ENCODE measurements at regions not wholly inside any gene's neighbourhood (a gene's known extent, or its start where the extent isn't known, plus 50 kb on each side); places are given as distances from the start of the nearest gene placed in this dataset.
"Not testable (repeated sequence)": the region's sequence is repeated elsewhere in the genome, so short reads cannot be mapped to it uniquely, and the experiment has no call there.

- ATAC-seq (no peak), DNase-seq (no peak)
- H3K27ac ChIP-seq, result no peak overlapping the region
- H3K4me1 ChIP-seq, result no peaks in the 10 kb centered on the region
- no peak overlapping the region for H3K4me3 ChIP-seq
- WGBS, 3 donors, result 42 to 50% (median 50%) methylated on average over 2 of the region's 2 CpGs
- TF ChIP-seq, protein P1, sequence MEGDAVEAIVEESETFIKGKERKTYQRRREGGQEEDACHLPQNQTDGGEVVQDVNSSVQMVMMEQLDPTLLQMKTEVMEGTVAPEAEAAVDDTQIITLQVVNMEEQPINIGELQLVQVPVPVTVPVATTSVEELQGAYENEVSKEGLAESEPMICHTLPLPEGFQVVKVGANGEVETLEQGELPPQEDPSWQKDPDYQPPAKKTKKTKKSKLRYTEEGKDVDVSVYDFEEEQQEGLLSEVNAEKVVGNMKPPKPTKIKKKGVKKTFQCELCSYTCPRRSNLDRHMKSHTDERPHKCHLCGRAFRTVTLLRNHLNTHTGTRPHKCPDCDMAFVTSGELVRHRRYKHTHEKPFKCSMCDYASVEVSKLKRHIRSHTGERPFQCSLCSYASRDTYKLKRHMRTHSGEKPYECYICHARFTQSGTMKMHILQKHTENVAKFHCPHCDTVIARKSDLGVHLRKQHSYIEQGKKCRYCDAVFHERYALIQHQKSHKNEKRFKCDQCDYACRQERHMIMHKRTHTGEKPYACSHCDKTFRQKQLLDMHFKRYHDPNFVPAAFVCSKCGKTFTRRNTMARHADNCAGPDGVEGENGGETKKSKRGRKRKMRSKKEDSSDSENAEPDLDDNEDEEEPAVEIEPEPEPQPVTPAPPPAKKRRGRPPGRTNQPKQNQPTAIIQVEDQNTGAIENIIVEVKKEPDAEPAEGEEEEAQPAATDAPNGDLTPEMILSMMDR (IDR thresholded peaks at IDR 0.05), result no peak
- H3K36me3 ChIP-seq (ENCODE audit: insufficient read depth in 1 of 2, low read depth in 1 of 2), result no peaks in the 10 kb centered on the region
- no peaks in the 10 kb centered on the region for H3K27me3 ChIP-seq (ENCODE audit: insufficient read depth in 3 of 3, low read length in 2 of 3)
- intact Hi-C loops (cut with DNase I), result no loop called here
- no peaks in the 10 kb centered on the region for H3K9me3 ChIP-seq
Measured at GRCh38 chr5:99187611-99188010, 258.8 kb upstream of the CHD1 start.

- no peaks in the 10 kb centered on the region for H3K36me3 ChIP-seq (ENCODE audit: insufficient read depth in 1 of 2, low read depth in 1 of 2)
- intact Hi-C loops (cut with DNase I), result no loop called here
- no peaks in the 10 kb centered on the region for H3K9me3 ChIP-seq
- H3K4me3 ChIP-seq, result no peak overlapping the region
- TF ChIP-seq, protein P1 (IDR thresholded peaks at IDR 0.05), result no peak
- 73 to 76% (median 74%) methylated on average over 4 of the region's 4 CpGs for whole genome bisulfite sequencing, 3 donors
- H3K27ac ChIP-seq, result no peak overlapping the region
- no peaks in the 10 kb centered on the region for H3K27me3 ChIP-seq (ENCODE audit: insufficient read depth in 3 of 3, low read length in 2 of 3)
- DNase-seq (no peak), ATAC-seq (no peak)
- H3K4me1 ChIP-seq, result no peaks in the 10 kb centered on the region
Measured at GRCh38 chr5:99179206-99179605, 250.4 kb upstream of the CHD1 start.

- no peaks in the 10 kb centered on the region for H3K27me3 ChIP-seq (ENCODE audit: insufficient read depth in 3 of 3, low read length in 2 of 3)
- ATAC-seq, result no peak
- H3K36me3 ChIP-seq (ENCODE audit: insufficient read depth in 1 of 2, low read depth in 1 of 2), result no peaks in the 10 kb centered on the region
- intact Hi-C loops (cut with DNase I), result no loop called here
- 79 to 85% (median 83%) methylated on average over 2 of the region's 2 CpGs for WGBS, 3 donors
- H3K4me1 ChIP-seq, result no peaks in the 10 kb centered on the region
- TF ChIP-seq, protein P1 (IDR thresholded peaks at IDR 0.05), result no peak
- no peaks in the 10 kb centered on the region for H3K9me3 ChIP-seq
- H3K4me3 ChIP-seq, result no peak overlapping the region
- no peak for DNase-seq
- H3K27ac ChIP-seq, result no peak overlapping the region
Measured at GRCh38 chr5:99177796-99178195, 249.0 kb upstream of the CHD1 start.

DNA sequence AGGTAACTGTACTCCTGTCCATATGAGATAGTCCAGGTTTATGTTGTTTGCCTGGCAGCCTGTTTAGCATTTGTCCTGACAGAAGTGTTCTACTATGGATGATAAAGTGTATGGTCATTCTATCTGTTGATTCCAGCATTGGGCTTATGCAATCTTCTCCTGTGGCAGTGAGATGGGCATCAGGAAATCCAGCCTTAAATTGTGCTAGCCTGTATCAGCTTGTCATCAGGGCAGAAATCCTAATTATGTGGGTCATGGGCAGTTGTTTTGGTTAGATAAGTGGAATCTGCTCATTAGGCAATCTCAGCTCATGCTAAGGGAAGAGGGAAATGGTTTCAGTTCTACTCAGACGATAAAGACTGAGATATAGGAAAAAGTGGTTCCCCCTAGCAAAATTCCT lies 247.4 kb upstream of the CHD1 start:
- Histone ChIP-seq H3K9me3 (no peaks in the 10 kb centered on the region), H3K36me3 (ENCODE audit: insufficient read depth in 1 of 2, low read depth in 1 of 2) (no peaks in the 10 kb centered on the region), H3K27me3 (ENCODE audit: insufficient read depth in 3 of 3, low read length in 2 of 3) (no peaks in the 10 kb centered on the region), H3K4me3 (no peak overlapping the region), H3K4me1 (no peaks in the 10 kb centered on the region), H3K27ac (no peak overlapping the region)
- 24 to 65% (median 41%) methylated on average over 1 of the region's 1 CpG for WGBS, 3 donors
- TF ChIP-seq, protein P1 (IDR thresholded peaks at IDR 0.05), result no peak
- intact Hi-C loops (cut with DNase I), result no loop called here
- ATAC-seq, result no peak
- DNase-seq, result no peak

DNA sequence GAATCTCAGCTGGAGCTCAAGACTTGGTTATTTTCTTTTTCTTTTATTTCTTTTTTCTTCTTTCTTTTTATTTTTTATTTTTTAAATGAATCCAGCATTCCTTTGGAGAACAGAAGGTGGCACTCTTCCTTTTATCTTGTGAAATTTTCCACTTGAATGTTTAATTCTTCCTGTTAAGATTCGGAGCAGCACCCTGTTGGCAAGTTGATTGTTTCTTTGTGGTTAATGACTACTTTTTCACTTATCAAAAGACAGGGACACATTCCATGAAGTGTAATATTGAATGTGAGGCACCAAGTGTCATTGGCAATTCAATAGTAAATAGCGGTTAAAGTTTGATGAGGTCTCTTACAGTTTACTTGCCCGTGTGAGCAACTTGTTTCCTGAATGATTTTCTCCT lies 240.5 kb upstream of the CHD1 start:
- Histone ChIP-seq H3K4me3 (no peak overlapping the region), H3K9me3 (peaks cover 3% of the 10 kb centered on the region), H3K27ac (no peak overlapping the region), H3K4me1 (no peaks in the 10 kb centered on the region), H3K27me3 (ENCODE audit: insufficient read depth in 3 of 3, low read length in 2 of 3) (no peaks in the 10 kb centered on the region), H3K36me3 (ENCODE audit: insufficient read depth in 1 of 2, low read depth in 1 of 2) (no peaks in the 10 kb centered on the region)
- intact Hi-C loops (cut with DNase I), result no loop called here
- TF ChIP-seq, protein P1 (IDR thresholded peaks at IDR 0.05), result no peak
- 48 to 54% (median 51%) methylated on average over 3 of the region's 3 CpGs for whole genome bisulfite sequencing, 3 donors
- DNase-seq, result no peak
- ATAC-seq, result no peak

DNA sequence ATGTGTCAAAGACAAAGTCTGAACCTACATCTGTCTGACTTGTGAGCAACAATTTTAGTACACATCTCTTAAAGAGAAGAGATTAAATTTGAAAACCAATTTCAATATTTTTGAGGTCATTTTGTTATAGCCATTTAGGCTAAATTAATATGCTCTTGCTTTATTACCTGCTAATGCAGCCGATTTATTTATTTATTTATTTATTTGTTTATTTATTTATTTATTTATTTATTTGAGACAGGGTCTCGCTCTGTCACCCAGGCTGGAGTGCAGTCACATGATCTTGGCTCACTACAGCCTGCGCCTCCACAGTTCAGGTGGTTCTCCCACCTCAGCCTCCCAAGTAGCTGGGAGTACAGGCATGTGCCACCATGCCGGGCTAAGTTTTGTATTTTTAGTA lies 232.7 kb upstream of the CHD1 start:
- H3K36me3 ChIP-seq (ENCODE audit: insufficient read depth in 1 of 2, low read depth in 1 of 2); intact Hi-C loops (cut with DNase I); H3K4me1 ChIP-seq; H3K4me3 ChIP-seq; H3K9me3 ChIP-seq; ATAC-seq; H3K27me3 ChIP-seq (ENCODE audit: insufficient read depth in 3 of 3, low read length in 2 of 3); DNase-seq; H3K27ac ChIP-seq: not testable (repeated sequence)
- WGBS, 3 donors, result 94 to 97% (median 95%) methylated on average over 4 of the region's 4 CpGs
